ENCODE measurements at regions not wholly inside any gene's neighbourhood (a gene's known extent, or its start where the extent isn't known, plus 50 kb on each side); places are given as distances from the start of the nearest gene placed in this dataset.

- TF ChIP-seq EZH2 (IDR thresholded peaks at IDR 0.05; ENCODE audit: borderline replicate concordance): no peak
- TF ChIP-seq EZH2phosphoT487 (IDR thresholded peaks at IDR 0.05; ENCODE audit: low read depth, severe bottlenecking, unreplicated experiment): no peak
- no peak for TF ChIP-seq CTCF (IDR thresholded peaks at IDR 0.05; ENCODE audit: poor library complexity)
- DNase-seq (ENCODE audit: low spot score): peak; percentile 33
Observed at GRCh38 chr7:84535580-84536270, 341.1 kb upstream of the SEMA3A start.

GRCh38 chr7:84533182-84533581 is 338.6 kb upstream of the SEMA3A start:
- Histone ChIP-seq H3K27ac (no peak overlapping the region), H3K4me1 (ENCODE audit: insufficient read depth) (peaks cover 52% of the 10 kb centered on the region), H3K4me2 (no peak overlapping the region), H4K20me1 (ENCODE audit: insufficient read depth, poor library complexity, severe bottlenecking) (no peaks in the 10 kb centered on the region), H3K9me3 (ENCODE audit: low read depth) (no peaks in the 10 kb centered on the region), H3K4me3 (no peak overlapping the region), H3K36me3 (replicated peaks; ENCODE audit: insufficient read depth, low read depth) (no peaks in the 10 kb centered on the region), H3K9me2 (replicated peaks; ENCODE audit: insufficient read depth) (no peaks in the 10 kb centered on the region), H3K27me3 (no peaks in the 10 kb centered on the region), H3K79me2 (no peaks in the 10 kb centered on the region), H2AFZ (no peak overlapping the region)
- no peak for DNase-seq (ENCODE audit: low spot score)
- TF ChIP-seq CTCF (IDR thresholded peaks at IDR 0.05; ENCODE audit: poor library complexity) (no peak), EZH2phosphoT487 (IDR thresholded peaks at IDR 0.05; ENCODE audit: low read depth, severe bottlenecking, unreplicated experiment) (no peak), EZH2 (IDR thresholded peaks at IDR 0.05; ENCODE audit: borderline replicate concordance) (no peak)

More at GRCh38 chr7:84535580-84536270, 341.1 kb upstream of the SEMA3A start:
- Histone ChIP-seq H3K9me2 (replicated peaks; ENCODE audit: insufficient read depth) (no peaks in the 10 kb centered on the region), H3K36me3 (replicated peaks; ENCODE audit: insufficient read depth, low read depth) (no peaks in the 10 kb centered on the region), H3K4me1 (ENCODE audit: insufficient read depth) (peaks cover 28% of the 10 kb centered on the region), H3K27ac (peak overlapping the region; percentile 80), H3K4me3 (no peak overlapping the region), H3K27me3 (no peaks in the 10 kb centered on the region), H3K4me2 (peak overlapping the region; percentile 52), H3K9me3 (ENCODE audit: low read depth) (no peaks in the 10 kb centered on the region), H4K20me1 (ENCODE audit: insufficient read depth, poor library complexity, severe bottlenecking) (no peaks in the 10 kb centered on the region), H3K79me2 (no peaks in the 10 kb centered on the region), H2AFZ (no peak overlapping the region)
- WGBS (ENCODE audit: low lambda C conversion rate, missing lambda C conversion rate): 36% methylated on average over 3 of the region's 3 CpGs

DNA sequence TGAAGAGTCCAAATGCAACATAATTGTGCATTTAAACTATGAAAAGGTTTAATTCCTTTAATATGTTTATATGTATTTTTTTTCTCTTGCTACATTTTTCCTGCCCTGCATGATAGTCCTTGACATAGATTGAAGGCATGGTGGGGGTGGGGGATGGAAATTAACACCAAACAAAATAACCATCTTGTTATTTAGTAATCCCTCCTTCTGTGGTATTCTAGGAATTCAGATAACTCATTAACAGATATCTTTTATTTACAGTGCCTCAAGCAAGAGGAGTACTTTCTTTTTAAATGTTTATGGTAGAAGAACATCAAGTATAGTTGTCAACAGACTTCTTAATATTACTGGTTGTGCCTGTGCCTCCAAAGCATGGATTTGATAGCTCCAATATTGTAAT is 337.6 kb upstream of the SEMA3A start:
- TF ChIP-seq CTCF (IDR thresholded peaks at IDR 0.05; ENCODE audit: poor library complexity): no peak
- TF ChIP-seq EZH2phosphoT487 (IDR thresholded peaks at IDR 0.05; ENCODE audit: low read depth, severe bottlenecking, unreplicated experiment): no peak
- no peak for TF ChIP-seq EZH2 (IDR thresholded peaks at IDR 0.05; ENCODE audit: borderline replicate concordance)
- Histone ChIP-seq H3K4me3 (no peak overlapping the region), H2AFZ (no peak overlapping the region), H3K9me2 (replicated peaks; ENCODE audit: insufficient read depth) (no peaks in the 10 kb centered on the region), H3K9me3 (ENCODE audit: low read depth) (no peaks in the 10 kb centered on the region), H3K27ac (no peak overlapping the region), H4K20me1 (ENCODE audit: insufficient read depth, poor library complexity, severe bottlenecking) (no peaks in the 10 kb centered on the region), H3K79me2 (no peaks in the 10 kb centered on the region), H3K36me3 (replicated peaks; ENCODE audit: insufficient read depth, low read depth) (no peaks in the 10 kb centered on the region), H3K4me1 (ENCODE audit: insufficient read depth) (peaks cover 52% of the 10 kb centered on the region), H3K4me2 (no peak overlapping the region), H3K27me3 (no peaks in the 10 kb centered on the region)
- DNase-seq (ENCODE audit: low spot score): no peak
